ENCODE measurements at regions not wholly inside any gene's neighbourhood (a gene's known extent, or its start where the extent isn't known, plus 50 kb on each side); places are given as distances from the start of the nearest gene placed in this dataset.

DNA sequence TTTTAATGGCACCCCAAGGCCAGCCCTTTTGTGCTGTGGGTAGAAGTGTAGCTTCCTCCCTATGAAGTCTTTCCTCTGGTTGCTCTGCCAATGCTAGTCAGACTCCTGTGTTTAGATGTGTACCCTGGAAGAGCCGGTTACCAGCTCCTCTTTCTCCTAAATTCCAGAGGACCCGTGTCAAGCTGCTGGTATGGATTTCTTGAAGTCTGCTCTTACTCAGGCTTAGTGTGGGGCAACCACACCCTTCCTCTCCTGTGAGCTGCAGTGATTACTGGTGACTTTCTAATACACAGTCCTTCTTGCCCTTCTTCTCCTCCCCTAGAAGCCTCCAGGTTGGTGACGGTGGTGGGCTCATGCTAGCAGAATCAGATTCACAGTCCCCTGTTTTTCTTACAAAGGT is 74.1 kb upstream of the AKT3 start:
- FAIRE-seq: no peak
- intact Hi-C loops (cut with DNase I): no loop called here

GRCh38 chr1:243923292-243924171 is 73.5 kb upstream of the AKT3 start:
- DNase-seq (no peak), FAIRE-seq (no peak)
- no peaks in the 10 kb centered on the region for H3K27me3 ChIP-seq (ENCODE audit: control insufficient read depth, insufficient read depth, low read length)
- no peak overlapping the region for H3K27ac ChIP-seq (ENCODE audit: low read depth in 2 of 2, low read length in 2 of 2)
- H3K9me3 ChIP-seq (ENCODE audit: control insufficient read depth in 2 of 3, insufficient read depth in 1 of 3, low read length in 3 of 3): no peaks in the 10 kb centered on the region
- H3K4me3 ChIP-seq (ENCODE audit: low read length in 3 of 3): no peak overlapping the region
- no peaks in the 10 kb centered on the region for H3K36me3 ChIP-seq (ENCODE audit: control insufficient read depth in 2 of 3, insufficient read depth in 3 of 3, low read length in 3 of 3)
- H3K9ac ChIP-seq (ENCODE audit: low read length in 3 of 3): no peak overlapping the region
- intact Hi-C loops (cut with DNase I): no loop called here
- H3K4me1 ChIP-seq (ENCODE audit: control insufficient read depth in 2 of 3, insufficient read depth in 2 of 3, low read depth in 1 of 3, low read length in 3 of 3): no peaks in the 10 kb centered on the region
- TF ChIP-seq, protein P1, sequence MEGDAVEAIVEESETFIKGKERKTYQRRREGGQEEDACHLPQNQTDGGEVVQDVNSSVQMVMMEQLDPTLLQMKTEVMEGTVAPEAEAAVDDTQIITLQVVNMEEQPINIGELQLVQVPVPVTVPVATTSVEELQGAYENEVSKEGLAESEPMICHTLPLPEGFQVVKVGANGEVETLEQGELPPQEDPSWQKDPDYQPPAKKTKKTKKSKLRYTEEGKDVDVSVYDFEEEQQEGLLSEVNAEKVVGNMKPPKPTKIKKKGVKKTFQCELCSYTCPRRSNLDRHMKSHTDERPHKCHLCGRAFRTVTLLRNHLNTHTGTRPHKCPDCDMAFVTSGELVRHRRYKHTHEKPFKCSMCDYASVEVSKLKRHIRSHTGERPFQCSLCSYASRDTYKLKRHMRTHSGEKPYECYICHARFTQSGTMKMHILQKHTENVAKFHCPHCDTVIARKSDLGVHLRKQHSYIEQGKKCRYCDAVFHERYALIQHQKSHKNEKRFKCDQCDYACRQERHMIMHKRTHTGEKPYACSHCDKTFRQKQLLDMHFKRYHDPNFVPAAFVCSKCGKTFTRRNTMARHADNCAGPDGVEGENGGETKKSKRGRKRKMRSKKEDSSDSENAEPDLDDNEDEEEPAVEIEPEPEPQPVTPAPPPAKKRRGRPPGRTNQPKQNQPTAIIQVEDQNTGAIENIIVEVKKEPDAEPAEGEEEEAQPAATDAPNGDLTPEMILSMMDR (IDR thresholded peaks at IDR 0.05; ENCODE audit: borderline replicate concordance, extremely low read depth, insufficient read depth): no peak

More for the DNA sequence above, 74.1 kb upstream of the AKT3 start:
- Histone ChIP-seq H3K4me3 (ENCODE audit: low read length in 3 of 3) (no peak overlapping the region), H3K27ac (ENCODE audit: low read depth in 2 of 2, low read length in 2 of 2) (no peak overlapping the region), H3K27me3 (ENCODE audit: control insufficient read depth, insufficient read depth, low read length) (no peaks in the 10 kb centered on the region), H3K9ac (ENCODE audit: low read length in 3 of 3) (no peak overlapping the region), H3K36me3 (ENCODE audit: control insufficient read depth in 2 of 3, insufficient read depth in 3 of 3, low read length in 3 of 3) (no peaks in the 10 kb centered on the region), H3K9me3 (ENCODE audit: control insufficient read depth in 2 of 3, insufficient read depth in 1 of 3, low read length in 3 of 3) (no peaks in the 10 kb centered on the region), H3K4me1 (ENCODE audit: control insufficient read depth in 2 of 3, insufficient read depth in 2 of 3, low read depth in 1 of 3, low read length in 3 of 3) (no peaks in the 10 kb centered on the region)
- no peak for DNase-seq
- TF ChIP-seq, protein P1 (IDR thresholded peaks at IDR 0.05; ENCODE audit: borderline replicate concordance, extremely low read depth, insufficient read depth): no peak

DNA sequence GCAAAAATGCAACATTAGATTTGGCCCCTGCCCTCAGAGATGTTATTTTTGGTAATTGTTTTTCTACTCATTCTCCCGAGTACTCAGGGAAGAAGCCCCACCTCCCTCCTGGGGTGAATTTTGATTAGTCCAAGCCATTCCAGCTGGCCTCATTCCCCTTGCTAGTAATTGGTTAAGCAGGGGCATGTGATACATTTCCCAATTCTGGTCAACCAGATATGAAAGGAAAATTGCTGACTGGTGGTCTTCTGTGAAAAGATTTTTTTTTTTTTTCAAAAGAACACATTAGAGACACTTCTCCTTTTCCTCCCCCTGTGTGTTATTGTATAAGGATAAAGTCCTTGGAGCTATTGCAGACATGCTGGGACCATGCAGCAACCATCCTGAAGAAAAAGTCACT is 71.1 kb upstream of the AKT3 start:
- H3K36me3 ChIP-seq (ENCODE audit: control insufficient read depth in 2 of 3, insufficient read depth in 3 of 3, low read length in 3 of 3): no peaks in the 10 kb centered on the region
- intact Hi-C loops (cut with DNase I): no loop called here
- H3K27ac ChIP-seq (ENCODE audit: low read depth in 2 of 2, low read length in 2 of 2): no peak overlapping the region
- peaks cover 0 to 4% (median 3%) of the 10 kb centered on the region in 3 donors for H3K4me1 ChIP-seq (ENCODE audit: control insufficient read depth in 2 of 3, insufficient read depth in 2 of 3, low read depth in 1 of 3, low read length in 3 of 3)
- TF ChIP-seq, protein P1 (IDR thresholded peaks at IDR 0.05; ENCODE audit: borderline replicate concordance, extremely low read depth, insufficient read depth): no peak
- H3K9me3 ChIP-seq (ENCODE audit: control insufficient read depth in 2 of 3, insufficient read depth in 1 of 3, low read length in 3 of 3): no peaks in the 10 kb centered on the region
- no peak overlapping the region for H3K4me3 ChIP-seq (ENCODE audit: low read length in 3 of 3)
- H3K27me3 ChIP-seq (ENCODE audit: control insufficient read depth, insufficient read depth, low read length): peaks cover 8% of the 10 kb centered on the region
- DNase-seq: no peak
- no peak for FAIRE-seq
- H3K9ac ChIP-seq (ENCODE audit: low read length in 3 of 3): no peak overlapping the region
